Activated CD4-positive, alpha-beta T cell treated with anti-CD3 and anti-CD28 coated beads, Interleukin-2, amount 50 U/mL, for 16 hours (primary cell): ENCODE measurements at regions not wholly inside any gene's neighbourhood (a gene's known extent, or its start where the extent isn't known, plus 50 kb on each side); places are given as distances from the start of the nearest gene placed in this dataset.
"Not testable (repeated sequence)": the region's sequence is repeated elsewhere in the genome, so short reads cannot be mapped to it uniquely, and the experiment has no call there.

Source experiments
- DNase-seq: peaks from one replicate; pipeline ENCODE4 v3.0.0-alpha.2; 2020

GRCh38 chr13:50131920-50132903 lies 117.0 kb downstream of the KCNRG start:
- no peak for DNase-seq

DNA sequence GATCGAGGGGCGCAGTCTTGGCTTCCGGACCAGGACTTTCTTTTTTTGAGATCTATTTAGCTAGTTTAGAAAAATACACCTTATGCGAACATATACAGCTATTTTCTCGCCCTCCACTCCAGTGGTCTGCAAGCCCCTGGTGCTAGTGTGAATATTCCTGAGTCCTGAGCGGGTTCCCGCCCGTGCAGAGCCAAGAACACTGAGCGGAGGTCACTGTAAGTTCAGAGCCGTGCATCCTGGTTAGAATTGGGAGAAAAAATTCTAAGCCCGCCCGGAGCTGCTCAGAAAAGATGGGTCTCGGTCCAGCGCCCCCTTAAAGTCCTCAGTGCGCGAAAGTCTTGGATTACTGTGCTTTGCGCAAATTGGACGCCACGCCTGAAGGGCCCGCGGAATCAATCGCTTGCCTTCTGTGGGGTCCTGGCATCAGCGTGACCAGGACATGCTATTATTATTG lies 117.7 kb downstream of the KCNRG start:
- no peak for DNase-seq

DNA sequence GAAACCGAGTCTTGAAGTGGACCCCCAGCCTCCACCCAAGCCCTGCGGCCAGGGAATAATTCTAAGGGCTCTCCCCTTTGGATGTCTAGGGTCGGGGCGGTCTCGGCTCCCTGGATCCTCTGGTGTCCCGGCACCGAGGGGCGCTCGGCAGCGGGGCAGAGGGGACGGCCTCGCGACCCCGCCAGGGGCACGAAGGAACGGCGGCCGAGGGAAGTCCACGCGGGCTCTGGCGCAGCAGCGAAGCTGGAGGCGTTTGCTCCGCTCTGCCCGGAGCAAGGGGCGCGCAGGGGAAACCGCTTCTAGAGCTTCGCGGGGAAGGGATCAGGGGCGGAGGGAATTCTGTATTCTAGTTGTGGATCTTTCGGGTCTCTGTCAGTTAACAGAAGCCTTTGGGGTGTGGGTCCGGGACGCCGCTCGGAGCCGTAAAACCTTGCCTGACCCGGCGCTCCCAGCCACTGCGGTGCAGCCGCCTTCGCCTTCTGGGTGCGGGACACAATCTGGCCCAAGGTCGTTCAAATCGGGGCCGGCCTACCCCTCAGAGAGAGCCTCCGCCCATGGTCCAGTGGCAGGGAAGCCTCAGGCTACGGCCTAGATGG lies 118.2 kb downstream of the KCNRG start:
- DNase-seq: no peak

DNA sequence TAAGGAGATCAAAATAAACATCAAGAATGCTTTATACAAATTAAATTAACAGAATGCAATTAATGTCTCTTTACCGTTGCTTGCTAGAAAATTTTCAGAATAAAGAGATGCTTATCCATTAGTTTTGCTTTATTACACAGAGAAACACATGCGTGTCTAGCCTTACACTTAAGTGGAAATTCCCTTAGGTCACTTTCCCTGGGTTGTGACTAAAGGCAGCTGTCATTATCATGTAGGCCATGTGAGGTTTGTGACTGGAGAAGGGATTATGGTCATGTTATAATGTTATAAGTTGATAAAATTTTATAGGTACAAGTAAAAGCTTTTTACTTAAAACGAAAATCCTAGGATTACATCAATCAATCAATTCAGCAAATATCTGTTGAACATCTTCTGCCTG lies 121.0 kb downstream of the KCNRG start:
- no peak for DNase-seq

DNA sequence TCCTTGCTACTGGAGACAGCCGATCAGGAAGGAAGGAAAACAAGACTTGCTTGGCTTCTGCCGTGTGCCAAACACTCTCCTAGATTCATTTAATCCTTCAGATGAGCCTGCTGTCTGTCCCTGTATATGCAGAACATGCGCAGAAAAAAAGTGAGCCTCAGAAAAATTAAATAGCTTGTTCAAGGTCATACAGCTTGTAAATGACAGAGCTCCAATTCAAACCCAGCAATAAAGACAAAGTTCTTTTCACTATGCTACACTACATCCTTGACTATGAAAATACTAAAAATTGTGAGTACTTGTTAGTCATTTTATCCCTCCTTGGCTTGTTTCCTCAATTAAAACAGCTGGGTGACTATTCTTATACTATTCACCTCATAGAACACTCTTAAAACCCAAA lies 121.4 kb downstream of the KCNRG start:
- no peak for DNase-seq

GRCh38 chr13:50139435-50139934 lies 124.2 kb downstream of the KCNRG start:
- DNase-seq: not testable (repeated sequence)

GRCh38 chr13:50140153-50140552 lies 124.9 kb downstream of the KCNRG start:
- peak; percentile 36 for DNase-seq

GRCh38 chr13:50140581-50141374 lies 125.5 kb downstream of the KCNRG start:
- DNase-seq: no peak

DNA sequence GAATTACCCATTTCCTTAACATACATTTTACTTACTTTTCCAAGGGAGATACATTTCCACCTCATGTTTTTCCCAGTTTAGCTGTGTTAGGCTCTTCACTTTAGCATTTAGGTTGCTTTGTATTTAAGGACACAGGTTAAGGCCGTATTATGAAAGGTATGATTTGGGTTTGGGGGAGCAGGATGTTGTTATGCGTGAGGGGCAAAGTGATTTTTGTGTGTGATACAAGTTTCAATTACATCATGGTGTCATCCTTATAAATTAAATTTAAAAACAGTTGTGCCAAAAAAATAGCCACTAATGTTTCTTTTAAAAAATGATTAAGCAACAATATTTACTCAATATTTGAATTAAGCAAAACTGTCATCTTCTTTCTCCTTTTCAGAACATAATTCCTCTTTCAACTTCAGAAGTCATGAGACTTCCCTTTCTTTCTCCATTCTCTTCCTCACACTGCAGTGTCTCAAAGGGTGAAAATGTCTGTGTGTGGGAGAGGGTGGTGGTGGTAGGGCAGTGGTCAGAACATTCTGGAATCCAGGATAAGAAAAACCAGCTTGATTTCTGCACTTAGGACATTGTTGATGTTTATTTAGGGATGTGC lies 126.2 kb downstream of the KCNRG start:
- no peak for DNase-seq

- no peak for DNase-seq
These were observed 129.3 kb downstream of the KCNRG start for GRCh38 chr13:50144246-50145160.

- no peak for DNase-seq
These were observed 134.0 kb downstream of the KCNRG start for GRCh38 chr13:50149214-50149613.

- no peak for DNase-seq
These were observed 134.7 kb downstream of the KCNRG start for GRCh38 chr13:50149932-50150331.

- DNase-seq: no peak
These were observed 137.0 kb downstream of the KCNRG start for GRCh38 chr13:50152224-50152623.

GRCh38 chr13:50152655-50153309 lies 137.5 kb downstream of the KCNRG start:
- DNase-seq: no peak

- DNase-seq: no peak
These were observed 138.2 kb downstream of the KCNRG start for GRCh38 chr13:50153401-50153800.

DNA sequence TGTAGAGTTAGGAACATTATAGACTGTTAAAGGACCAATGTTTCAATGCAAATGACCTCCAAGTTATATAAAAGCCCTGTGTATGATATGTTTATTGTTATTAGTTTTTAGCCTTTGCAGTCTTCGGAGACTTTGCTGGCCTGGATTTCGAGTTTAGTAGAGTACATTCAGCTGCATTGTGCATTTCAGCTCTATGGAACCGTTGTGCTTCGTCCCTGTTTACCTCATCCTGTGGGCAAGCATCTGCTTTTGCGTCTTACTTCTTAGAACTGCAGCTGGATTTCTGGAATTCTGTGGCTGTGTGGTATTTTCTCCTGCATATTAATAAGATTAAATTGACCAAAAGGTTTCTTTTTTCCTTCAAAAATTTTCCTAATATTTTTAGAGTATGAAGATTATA lies 138.6 kb downstream of the KCNRG start:
- DNase-seq: no peak

DNA sequence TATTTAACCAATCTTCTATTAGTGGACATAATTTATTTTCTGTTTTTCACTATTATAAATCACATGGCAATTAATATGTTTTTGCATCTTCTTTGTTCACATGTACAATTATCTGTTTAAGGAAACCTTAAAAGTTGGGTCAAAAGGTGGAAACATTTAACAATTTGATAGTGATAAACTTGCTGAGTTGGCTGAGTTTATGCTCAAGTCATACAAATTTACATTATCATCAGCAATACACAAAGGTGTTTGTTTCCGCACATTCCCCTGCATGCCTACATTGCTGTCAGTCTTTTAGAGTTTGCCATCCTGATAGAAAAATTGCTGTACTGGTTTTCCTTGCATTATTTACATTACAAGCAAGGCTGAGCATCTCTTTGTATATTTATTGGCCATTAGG lies 139.5 kb downstream of the KCNRG start:
- DNase-seq: no peak

DNA sequence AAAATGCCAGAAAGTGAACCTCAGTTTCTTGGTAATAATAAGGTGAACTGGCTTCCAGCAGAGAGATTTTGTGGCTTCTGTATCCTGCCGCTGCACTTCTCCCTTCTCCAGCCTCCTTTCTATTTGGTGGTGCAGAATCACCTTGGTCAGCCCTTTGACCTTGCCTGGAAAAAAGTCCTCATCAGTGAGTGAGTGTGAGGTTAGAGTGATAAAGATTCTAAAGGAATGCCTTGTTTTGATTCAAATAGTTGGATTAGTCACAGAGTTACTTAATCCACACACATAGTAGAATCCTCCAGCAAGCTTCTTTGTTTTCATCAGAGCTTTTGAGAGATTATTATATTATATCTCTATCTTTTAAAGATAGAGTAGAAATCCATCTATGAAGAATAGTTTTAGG lies 140.9 kb downstream of the KCNRG start:
- DNase-seq: no peak

DNA sequence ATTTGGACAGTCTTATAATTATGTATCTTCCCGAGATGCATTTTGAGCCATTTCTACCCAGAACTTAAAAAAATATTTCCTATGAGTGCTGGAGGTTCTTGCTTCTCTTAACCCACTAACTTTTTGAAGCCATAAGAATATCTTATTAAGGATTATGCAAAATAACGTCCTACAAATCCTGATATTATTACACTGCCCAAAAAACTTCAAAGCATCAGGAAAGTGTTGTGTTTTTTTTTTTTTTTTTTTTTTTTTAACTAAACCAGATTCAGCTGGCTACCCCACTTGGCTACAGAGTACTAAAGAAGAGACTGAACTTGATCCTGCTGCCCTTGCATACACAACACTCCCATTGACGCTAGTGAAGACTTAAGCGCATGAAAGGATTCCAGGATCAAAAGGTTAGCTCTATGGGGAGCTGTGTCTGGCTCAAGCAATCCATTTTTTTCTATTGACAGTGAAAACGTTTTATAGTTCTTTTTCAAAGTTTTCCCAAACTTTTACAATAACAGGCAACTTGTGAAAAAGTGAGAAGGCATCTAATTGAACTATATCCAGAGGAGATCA lies 141.4 kb downstream of the KCNRG start:
- DNase-seq: no peak

DNA sequence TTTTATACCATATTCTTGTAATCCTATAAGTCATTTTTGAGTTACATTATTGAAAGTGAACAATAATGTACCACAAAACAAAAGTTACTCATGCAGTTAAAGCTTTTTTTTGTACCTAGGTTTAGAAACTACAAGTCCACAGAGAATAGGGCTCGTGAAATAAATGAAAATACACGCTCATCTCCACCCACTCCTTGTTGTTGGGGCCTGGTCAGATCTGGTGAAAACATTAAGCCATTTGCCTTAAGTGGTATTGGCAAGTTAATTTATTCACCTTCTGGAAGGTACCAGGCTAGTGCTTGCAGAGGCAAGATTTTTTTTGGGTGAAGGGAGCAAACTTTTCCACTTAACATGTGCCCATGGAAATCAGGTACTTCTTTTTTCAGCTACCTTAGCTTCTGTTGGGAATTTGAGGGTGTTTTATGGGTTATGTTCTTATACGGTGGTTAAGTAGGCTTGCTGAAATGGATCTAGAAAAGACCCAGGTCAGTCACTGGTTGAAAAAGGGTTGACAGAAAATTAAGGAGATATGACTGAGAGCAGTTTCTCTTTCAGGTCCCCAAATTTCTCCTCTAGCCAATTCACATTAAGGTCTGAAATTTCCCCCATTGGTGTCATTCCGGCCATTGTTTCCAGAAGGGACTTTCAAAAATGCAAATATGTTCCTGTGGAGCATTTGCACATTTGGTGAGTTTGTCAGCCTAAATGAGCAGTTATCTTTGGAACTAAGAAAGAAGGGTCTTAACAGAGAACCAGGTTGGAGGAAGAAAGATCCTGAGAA lies 143.3 kb downstream of the KCNRG start:
- no peak for DNase-seq
